SHP77 (cell line): ENCODE measurements at regions not wholly inside any gene's neighbourhood (a gene's known extent, or its start where the extent isn't known, plus 50 kb on each side); places are given as distances from the start of the nearest gene placed in this dataset.

Source experiments
- DNase-seq, 2 experiments: peaks; one replicate each; lab custom pipeline; 2025; lab: John Stamatoyannopoulos, UW

DNA sequence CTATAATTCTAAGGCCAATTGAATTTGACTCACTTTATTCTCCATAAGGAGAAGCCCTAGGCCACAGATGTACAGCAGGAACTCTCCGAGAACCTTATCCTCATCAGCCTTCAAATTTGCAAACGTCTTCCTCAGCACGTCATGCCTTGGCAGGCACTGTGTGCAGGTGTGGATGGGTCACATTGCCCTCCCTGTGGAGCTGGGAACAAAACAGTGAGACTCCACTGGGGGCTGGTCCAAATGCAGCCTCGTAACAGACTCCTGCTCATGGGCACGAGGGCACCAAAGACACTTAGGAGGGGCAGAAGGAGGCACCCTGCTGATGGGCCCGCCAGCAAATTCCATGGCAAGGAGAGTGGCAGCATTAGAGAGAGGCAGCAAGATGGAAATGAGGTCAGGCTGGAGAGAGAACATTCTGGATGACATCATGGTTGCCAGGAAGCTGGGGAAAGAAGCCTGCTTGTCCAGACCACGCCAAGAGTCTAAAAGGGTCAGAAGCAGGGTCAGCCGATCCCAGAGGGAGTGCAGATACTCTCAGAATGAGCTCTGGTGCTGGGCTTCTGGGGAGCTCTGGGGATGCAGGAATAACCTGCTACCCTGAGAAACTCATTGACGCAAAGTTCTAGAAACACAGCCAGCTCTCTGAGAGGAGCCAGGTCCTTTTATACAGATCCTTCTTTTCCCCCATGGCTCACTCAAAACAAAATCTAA lies 242.2 kb downstream of the B3GLCT start:
- DNase-seq = no peak

DNA sequence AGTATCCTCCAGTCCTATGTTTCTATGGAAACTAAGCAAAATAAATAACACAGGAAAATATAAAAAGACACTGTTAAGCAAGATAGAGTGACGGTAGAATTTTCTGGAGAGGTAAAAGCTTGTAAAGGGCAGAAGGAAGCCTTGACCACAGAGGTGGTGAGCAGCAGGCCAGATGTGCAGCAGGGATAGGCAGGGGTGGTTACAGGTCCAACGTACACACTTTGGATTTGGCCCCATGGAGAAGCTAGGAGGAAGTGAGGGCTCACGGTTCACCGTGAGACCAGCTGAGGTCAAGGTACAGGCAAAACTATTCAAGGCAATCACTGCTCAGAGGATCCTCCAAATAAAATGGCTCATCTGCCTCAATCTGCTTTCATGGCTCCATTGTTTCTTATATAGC lies 242.8 kb downstream of the B3GLCT start:
- no peak for DNase-seq

DNA sequence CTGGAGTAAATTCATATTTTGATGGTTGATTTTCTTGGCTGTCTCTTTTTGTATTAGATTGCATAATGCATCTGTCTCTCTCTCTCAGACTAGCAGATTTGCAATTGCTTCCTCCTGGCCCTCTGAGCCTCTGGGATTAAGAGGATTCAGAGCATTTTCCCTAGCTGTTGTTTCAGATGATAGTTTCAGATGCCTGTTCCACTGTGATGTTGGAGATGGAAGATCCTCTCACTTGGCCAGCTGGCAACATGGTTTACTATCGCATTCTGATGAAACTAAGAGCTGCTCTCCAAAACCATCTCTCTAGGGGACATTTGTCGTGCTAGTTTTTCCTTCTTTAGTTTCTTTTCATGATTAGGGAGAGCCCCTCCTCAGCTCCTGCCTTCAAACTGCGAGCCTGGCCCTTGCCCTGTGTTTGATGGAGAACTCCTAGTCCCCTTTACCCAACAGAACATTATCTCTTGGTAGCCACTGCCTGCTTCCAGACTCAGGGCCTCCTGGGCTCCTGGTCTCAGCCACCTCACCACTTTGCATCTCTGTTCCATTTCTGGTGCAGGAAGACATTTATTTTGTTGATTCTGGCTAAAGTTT lies 244.6 kb downstream of the B3GLCT start:
- DNase-seq = no peak

DNA sequence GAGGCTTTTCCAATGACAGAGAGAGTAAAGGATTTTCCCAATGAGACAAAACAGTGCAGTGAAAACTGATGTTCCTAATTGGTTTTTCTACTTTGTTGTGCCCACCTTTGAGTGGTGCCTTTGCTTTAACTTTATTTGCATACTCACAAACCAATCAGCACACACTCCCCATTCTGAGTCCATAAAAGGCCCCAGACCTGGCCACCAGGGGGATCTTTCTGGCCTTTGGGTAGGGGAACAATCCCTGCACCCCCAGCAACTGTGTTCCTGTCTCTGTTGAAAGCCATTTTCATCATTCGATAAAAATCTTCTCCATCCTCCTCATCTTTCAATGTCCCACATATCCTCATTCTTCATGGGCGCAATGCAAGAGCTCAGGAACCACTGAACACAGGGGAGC lies 252.8 kb downstream of the B3GLCT start:
- no peak for DNase-seq

DNA sequence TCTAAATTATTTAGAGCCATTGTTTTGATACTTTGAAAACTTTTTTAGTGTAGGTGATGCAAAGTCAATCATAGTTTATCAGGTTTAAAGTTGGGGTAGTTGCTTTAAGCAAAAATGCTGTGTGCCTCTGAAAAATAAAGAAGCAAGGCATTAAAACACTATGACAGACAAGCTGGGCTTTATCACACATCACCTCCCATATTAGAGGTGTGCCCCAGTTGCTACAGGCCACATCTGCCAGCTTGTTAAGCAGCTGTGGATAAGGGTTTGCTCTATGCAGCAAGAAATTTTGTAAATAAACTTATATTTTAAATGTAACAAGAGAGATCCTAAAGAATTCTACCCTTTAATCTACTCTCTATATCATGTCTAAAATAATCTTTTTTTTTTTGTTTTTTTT lies 255.8 kb downstream of the B3GLCT start:
- DNase-seq = no peak

DNA sequence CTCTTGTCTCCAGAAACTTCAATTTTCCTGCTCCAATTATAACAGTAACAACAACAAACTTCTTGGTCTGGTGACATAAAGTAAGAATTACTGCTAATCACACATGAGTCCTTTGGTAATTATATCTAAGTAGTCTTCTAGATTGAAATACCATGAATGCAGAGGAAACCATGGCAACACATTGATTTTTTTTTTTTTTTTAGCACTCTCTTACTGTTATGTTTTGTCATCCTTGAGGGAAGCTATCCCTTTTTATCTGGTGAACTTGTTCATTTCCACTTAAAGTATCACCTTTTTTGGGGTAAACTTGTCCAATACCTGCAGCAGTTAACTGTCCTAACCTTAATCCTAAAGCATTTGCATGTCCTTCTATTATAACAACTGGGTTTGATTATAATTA lies 256.3 kb downstream of the B3GLCT start:
- DNase-seq = no peak

DNA sequence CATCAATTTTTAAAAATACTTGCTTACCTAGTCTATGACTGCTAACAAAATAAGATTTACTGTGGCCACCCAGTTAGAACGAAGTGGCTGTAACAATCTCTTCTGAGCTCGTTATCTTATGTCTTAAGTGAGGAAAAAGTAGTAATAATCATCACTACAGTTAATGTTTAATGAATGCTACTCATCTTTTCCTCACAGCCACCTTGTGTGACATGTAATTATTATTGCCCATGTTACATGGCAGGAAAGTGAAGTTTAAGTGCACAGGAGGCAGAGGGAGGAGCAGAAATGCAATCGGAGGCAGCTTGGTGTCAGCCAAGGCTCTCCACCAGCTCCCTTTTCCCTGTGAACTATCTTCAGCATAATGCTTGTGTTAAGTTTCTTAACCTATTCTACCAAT lies 260.3 kb downstream of the B3GLCT start:
- no peak for DNase-seq

DNA sequence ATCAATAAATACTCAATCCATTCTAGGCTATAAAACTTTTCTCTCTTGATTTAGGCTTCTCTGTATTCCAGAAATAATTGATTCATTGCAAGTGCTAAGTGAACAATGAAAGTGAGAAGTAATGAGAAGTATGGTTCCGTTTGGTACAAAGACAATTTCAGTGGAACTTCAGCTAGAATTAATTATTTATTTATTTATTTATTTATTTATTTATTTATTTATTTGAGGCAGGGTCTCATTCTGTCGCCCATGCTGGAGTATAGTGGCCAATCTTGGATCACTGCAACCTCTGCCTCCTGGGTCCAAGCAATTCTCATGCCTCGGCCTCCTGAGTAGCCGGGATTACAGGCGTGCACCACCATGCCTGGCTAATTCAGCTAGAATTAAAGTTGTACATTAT lies 262.1 kb downstream of the B3GLCT start:
- no peak for DNase-seq

DNA sequence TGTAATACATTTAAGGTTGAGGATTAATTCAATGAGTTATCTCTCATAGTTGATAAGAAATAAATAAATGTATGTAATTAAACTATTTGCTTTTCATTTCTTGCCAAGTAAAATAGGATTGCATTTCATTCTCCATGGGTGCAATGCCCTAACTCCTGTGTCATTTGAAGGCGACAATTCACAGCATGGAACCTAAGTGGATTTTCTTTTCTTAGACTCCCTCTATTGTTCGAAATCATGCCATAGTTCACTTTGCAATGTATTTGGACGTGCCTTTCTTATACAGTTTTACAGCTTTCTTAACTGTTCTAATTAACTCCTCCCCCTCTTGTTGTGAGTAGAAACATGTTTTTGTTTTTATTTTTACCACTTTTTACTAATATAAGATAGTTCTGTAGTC lies 263.0 kb downstream of the B3GLCT start:
- no peak for DNase-seq

DNA sequence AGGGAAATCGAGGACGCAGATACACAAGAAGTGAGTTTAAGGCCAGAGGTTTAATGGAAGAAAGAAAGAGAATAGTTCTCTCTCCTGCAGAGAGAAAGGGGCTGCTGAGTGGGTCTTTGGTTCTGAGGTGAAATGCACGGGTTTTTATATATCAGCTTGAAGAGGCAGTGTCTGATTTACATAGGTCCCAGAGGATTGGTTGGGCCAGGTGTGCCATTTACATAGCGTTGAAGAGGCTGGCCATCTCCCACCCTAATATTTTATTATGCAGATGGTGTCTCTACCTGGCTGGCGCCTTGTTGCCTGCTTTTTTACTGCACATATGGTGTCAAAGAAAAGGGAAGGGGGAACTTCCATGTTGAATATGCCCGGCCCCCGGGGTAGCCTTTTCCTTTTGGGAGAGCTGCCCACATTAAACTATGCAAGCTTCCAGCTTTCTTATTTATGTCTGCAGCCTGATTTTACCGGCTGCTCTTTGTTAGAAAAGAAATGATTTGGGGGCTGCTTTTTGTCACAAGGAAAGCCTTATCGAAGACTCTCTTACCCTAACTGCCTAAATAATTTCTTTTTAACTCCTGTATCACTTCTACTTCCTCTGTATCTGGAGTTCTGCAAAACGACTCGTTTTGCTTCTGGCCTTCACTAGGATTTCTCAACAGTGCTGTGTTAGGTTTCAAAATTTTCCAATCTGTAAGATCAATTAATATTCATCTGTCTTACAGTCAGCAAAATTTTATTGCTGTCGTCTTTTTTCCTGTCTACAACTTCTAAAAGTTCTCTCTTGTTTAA lies 268.5 kb downstream of the B3GLCT start:
- no peak for DNase-seq

DNA sequence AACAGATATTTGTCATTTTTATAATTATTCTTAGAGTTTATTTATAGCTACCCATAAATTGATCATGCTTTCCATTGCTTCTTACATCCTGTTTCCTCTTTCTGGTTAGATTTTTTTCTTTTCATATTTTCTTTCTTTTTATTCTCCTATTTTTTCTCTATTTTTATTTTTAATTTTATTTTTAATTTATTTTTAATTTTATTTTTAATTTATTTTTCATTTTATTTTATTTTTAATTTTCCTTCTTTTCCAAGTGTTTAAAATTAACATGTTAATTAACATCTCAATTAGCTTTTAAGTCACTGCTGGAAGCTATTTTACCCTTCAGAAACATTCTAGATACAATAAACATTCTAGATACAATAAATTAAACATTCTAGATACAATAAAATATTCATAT lies 269.6 kb downstream of the B3GLCT start:
- no peak for DNase-seq

DNA sequence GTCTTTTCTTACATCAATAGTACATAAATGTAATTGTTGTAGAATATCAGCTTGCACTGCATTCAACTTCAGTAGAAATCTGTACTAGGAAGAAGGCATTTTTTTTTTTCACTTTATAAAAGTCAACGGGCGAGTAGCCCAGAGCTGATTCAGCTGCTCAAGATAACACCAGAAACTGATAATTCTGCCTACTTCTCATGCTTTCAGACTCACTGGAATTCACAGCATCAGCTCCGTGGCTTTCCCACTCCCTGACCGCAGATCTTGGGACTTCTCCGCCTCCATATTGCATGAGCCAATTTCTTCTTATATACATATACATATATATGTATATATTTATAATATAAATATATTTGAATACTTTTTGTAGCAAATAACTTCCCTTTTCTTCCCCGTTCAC lies 263.1 kb upstream of the RXFP2 start:
- no peak for DNase-seq

DNA sequence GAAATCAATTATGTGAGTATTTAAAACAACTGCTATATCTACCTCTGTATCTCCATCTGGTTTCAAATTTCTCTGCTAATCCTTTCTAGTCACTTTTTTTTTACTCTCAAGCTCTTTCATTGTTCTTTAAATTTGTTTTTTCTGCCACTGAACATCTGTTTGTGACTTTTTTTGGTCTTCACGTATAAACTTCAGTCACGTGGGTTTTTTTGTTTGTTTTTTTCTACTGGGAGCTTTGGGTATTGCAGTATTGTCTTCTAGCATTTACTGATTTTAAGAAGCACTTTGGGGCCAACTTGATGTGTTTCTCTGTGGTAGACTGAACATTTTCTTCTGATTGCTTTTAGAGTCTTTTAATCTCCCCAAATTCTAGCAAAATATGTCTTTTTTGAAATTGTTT lies 262.6 kb upstream of the RXFP2 start:
- DNase-seq = no peak

DNA sequence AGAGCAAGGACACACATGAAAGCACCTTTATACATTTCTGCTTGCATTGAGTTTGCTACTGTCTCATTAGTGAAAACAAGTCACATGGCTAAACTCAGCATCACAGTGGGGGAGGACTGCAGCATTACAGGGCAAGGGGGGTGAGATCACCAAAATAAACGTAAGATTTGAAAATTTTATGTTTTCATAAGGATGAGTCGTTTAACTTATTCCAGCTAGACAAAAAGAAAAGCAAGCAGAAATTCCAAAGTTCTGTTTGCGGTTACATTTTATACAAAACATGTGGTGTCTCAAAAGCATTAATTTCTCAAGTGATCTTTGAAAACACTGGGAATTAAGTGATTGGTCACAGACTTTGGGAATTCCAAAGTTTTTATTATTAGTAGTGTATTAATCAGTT lies 261.4 kb upstream of the RXFP2 start:
- no peak for DNase-seq

DNA sequence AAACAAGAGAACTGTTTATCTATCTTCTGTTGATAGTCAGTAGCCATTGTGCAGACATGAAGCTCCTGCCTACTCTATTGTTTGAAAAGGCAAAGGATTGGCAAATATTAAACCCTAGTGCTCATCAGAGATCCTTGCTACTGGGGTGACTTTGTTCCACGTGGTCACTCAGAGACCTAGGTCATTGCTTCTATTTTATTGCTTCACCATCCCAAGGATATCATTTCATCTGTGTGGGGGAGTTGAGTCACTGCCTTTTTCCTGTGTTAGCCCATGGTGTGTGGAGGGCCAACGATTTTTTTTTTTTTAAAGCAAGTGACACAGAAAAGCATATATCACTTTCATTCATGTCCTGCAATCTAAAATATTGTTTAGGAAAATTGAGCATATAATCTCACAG lies 254.1 kb upstream of the RXFP2 start:
- DNase-seq = no peak

DNA sequence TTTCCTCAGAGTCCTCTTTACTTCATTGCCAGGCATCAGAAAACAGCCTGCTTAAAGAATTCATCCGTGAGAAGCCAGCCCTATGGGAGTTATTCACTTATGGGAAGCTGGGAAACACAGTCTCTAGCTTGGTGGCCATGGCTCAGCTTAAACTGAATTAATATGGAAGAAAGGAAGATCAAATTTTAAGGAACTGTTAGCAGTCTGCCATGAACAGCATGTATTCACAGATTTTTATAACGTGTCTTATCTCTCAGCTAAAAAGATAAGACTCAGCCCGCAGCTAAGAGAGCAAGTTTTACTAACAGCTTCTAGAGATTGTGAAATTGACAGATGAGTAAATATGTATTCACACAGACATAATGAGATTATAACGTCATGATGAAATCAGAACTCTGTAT lies 253.7 kb upstream of the RXFP2 start:
- no peak for DNase-seq

DNA sequence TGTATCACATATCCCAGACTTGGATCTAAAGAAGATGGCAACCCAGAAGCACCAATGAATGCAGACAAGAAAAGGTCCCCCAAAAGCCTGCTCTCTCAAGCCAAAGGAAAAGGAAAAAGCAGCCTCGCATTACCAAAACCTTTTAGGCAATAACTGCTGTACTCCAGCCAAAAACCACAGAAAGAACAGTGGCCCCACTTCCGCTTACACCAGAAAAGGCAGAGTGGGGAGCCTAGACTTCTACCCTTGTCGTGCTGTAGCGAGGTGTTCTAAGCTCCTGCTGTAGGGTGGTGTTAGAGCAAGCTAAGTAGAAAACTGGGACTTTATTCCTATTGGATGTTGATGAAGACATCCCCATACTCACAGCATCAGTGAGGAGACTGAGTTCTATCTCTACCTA lies 244.0 kb upstream of the RXFP2 start:
- no peak for DNase-seq

DNA sequence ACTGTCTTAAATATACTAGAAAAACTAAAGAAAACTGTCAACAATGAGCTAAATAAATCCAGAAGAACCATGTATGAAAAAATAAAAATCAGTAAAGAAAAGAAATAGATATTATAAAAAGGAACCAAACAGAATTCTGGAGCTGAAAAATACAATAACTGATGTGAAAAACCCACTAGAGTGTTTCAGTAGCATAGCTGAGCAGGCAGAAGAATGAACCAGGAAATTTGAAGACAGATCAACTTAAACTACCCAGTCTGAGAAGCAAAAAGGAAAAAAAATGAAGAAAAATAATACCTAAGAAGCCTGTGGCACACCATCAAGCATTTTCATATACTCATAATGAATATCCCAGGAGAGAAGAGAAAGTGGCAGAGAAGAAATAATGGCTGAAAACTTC lies 240.1 kb upstream of the RXFP2 start:
- no peak for DNase-seq

DNA sequence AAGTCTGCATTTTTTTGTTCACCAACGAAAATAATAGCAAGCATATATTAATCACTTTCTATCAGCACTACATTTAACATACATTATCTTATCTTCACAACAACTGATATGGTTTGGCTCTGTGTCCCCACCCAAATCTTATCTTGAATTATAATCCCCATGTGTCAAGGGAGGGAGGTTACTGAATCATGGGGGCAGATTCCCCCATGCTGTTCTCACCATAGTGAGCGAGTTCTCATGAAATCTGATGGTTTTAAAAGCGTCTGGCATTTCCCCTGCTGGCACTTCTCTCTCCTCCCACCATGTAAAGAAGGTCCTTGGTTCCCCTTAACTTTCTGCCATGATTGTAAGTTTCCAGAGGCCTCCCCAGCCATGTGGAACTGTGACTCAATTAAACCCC lies 235.7 kb upstream of the RXFP2 start:
- DNase-seq = no peak

DNA sequence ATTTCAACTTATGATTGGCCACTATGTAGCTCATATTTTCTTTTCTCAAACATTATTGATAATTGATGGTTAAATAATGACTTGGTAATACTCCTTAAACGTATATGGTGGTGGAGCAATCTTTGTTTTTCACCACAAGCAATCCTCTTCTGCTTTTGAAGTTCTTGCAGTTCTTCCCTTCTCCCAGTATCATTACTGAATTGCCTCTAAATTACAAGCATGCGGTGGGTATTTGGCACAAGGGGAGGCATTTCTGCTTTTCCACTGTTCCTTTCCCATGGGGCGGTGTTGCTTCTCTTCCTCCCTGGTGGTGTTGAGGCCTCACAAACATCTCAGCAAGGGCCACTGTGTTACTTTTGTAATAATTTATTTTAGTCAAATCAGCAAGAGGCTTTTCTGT lies 234.4 kb upstream of the RXFP2 start:
- DNase-seq = no peak

DNA sequence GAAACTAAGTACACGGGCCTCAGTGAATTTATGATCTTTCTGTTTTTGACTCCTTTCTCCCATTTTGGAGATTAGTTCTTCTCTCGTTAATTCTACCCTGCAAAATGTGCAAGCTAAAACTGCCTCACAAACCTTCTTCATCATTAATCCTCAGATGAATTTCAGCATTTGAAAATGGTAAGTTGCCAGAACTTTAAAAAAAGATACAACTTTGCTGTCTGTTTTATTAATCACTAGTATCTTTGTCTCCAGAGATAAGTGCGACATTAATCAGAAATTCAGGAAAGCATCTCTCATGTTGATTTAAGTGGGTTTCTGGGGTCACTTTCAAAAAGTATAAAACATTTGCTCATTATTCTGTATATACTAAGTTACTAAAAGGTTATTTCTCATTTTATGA lies 227.0 kb upstream of the RXFP2 start:
- no peak for DNase-seq

DNA sequence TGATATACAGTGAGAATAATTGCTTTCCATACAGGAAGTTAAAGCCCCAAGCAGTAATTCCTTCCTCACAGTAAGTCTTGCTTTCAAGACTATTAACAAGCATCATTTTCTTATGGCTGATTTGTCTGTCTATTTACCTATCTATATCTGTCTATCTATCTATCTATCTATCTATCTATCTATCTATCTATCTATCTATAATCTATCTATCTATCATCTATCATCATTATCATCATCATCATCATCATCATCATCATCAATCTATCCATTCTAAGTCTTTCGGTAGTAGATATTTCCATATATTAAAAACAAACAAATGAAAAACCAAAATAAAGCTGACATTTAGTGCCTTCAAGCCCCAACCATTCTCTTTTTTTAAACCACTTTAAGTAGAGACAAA lies 224.4 kb upstream of the RXFP2 start:
- no peak for DNase-seq

DNA sequence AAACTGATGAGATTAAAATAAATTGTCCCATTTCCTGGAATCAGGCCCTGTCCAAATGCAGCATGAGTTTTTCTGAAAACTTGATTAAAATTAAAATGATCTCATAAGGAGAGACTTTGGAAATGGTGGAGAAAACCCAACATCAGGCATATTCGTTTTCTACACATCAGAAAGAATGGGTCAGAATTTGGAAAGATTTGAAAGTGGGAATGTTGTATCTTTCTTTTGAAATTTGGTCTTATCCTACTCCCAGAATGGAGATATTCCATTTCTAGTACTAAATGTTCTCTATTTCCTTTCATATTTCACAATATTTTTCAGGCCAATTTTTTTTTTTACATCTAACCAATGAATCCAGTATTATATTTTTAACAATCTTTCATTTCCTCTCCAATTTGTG lies 223.9 kb upstream of the RXFP2 start:
- DNase-seq = no peak

DNA sequence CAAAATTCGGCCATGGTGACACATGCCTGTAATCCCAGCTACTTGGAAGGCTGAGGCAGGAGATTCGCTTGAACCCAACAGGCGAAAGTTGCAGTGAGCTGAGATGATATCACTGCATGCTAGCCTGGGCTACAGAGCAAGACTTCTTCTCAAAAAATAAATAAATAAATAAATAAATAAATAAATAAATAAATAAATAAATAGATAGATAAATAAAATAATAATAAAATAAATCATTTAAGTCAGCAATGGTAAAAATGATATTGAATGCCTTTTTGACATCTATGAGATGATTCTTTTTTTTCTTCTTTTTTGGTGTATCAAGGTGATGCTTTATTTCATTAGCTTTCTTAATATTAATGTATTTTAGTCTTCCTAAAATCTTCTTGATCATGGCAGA lies 221.7 kb upstream of the RXFP2 start:
- no peak for DNase-seq
